Mesendoderm (in vitro differentiated cells): ENCODE measurements at regions not wholly inside any gene's neighbourhood (a gene's known extent, or its start where the extent isn't known, plus 50 kb on each side); places are given as distances from the start of the nearest gene placed in this dataset.
"Not testable (repeated sequence)": the region's sequence is repeated elsewhere in the genome, so short reads cannot be mapped to it uniquely, and the experiment has no call there.

Experiments
- DNase-seq: peaks from one replicate; pipeline ENCODE4 v3.0.0; 2013
- H2AK5ac ChIP-seq: 2 replicates; pipeline ENCODE4 v1.6.1; 2013; ENCODE audit warnings: low read length, inconsistent platforms
- H2BK120ac ChIP-seq: 2 replicates; pipeline ENCODE4 v1.6.1; 2013; ENCODE audit warnings: low read depth, mild to moderate bottlenecking, low read length, moderate library complexity, mixed read lengths
- H2BK15ac ChIP-seq: replicated peaks from 2 replicates; pipeline ENCODE4 v1.6.1; 2013; ENCODE audit warnings: low read depth, mild to moderate bottlenecking, moderate library complexity
- H2BK5ac ChIP-seq: 2 replicates; pipeline ENCODE4 v1.6.1; 2013; ENCODE audit warnings: low read length, inconsistent platforms
- H3K18ac ChIP-seq: 2 replicates; pipeline ENCODE4 v1.6.1; 2013; ENCODE audit warnings: mild to moderate bottlenecking, low read length, mixed read lengths
- H3K23ac ChIP-seq: one replicate; pipeline ENCODE4 v1.6.1; 2013; ENCODE audit warnings: low read length
- H3K27ac ChIP-seq: 2 replicates; pipeline ENCODE4 v1.5.1; 2013; ENCODE audit warnings: low read depth, mild to moderate bottlenecking, inconsistent platforms, low read length, moderate library complexity
- H3K27me3 ChIP-seq: 2 replicates; pipeline ENCODE4 v1.6.1; 2013; ENCODE audit warnings: low read length, control low read depth, mild to moderate bottlenecking, inconsistent platforms; ENCODE audit not compliant: insufficient read depth, poor library complexity
- H3K36me3 ChIP-seq: 2 replicates; pipeline ENCODE4 v1.6.1; 2013; ENCODE audit warnings: low read length, inconsistent platforms; ENCODE audit not compliant: control insufficient read depth, insufficient read depth
- H3K4ac ChIP-seq: one replicate; pipeline ENCODE4 v1.6.1; 2013; ENCODE audit warnings: low read depth, mild to moderate bottlenecking, low read length, moderate library complexity
- H3K4me1 ChIP-seq: 2 replicates; pipeline ENCODE4 v1.6.1; 2013; ENCODE audit warnings: low read depth, low read length, inconsistent platforms; ENCODE audit not compliant: control insufficient read depth
- H3K4me2 ChIP-seq: 2 replicates; pipeline ENCODE4 v1.6.1; 2013; ENCODE audit warnings: low read length
- H3K4me3 ChIP-seq: 2 replicates; pipeline ENCODE4 v1.5.1; 2013; ENCODE audit warnings: mild to moderate bottlenecking, low read length
- H3K56ac ChIP-seq: one replicate; pipeline ENCODE4 v1.6.1; 2013; ENCODE audit warnings: low read length
- H3K79me1 ChIP-seq: 2 replicates; pipeline ENCODE4 v1.6.1; 2013; ENCODE audit warnings: low read length, inconsistent platforms
- H3K79me2 ChIP-seq: 2 replicates; pipeline ENCODE4 v1.6.1; 2013; ENCODE audit warnings: mild to moderate bottlenecking, low read length; ENCODE audit not compliant: control insufficient read depth, insufficient read depth
- H3K9ac ChIP-seq: 2 replicates; pipeline ENCODE4 v1.6.1; 2013; ENCODE audit warnings: low read length, inconsistent platforms
- H4K5ac ChIP-seq: one replicate; pipeline ENCODE4 v1.6.1; 2013; ENCODE audit warnings: low read length
- H4K8ac ChIP-seq: one replicate; pipeline ENCODE4 v1.6.1; 2013; ENCODE audit warnings: low read depth, mild to moderate bottlenecking, control low read depth, low read length, moderate library complexity
- WGBS: extraction: QIAGEN DNeasy Blood & Tissue Kit; methylation state at CpG from one replicate; pipeline ENCODE4 v1.1.7; 2013; ENCODE audit warnings: low lambda C conversion rate, missing lambda C conversion rate; ENCODE audit not compliant: insufficient coverage; ENCODE audit errors: extremely low coverage; 5-methylcytosine and 5-hydroxymethylcytosine counted together

DNA sequence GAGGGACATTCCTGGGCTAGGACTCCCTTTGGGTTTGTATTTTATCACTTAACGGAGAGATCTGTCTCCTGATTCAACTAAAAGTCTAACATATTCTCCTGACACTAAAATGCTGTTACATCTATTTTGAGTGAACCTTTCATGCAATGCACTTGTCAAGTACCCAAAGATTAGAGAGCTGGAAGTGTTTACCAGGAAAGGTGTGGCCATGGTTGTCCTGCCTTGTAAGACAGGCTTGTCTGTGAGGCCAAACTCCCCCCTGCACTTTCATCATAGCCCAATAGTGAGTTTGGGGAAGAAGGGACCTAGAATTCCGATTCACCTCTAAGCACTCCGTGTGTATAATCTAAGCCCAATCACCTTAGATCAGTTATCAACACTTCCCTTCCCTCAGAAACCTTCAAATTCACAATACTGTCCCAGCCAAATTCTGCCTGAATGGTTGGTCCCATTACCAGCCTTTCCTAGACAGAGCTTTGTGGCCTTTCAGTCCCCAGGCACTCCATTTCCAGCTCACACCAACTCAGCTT lies 162.6 kb upstream of the NAMPT start:
- H3K27ac ChIP-seq: no peak overlapping the region
- no peak overlapping the region for H4K8ac ChIP-seq
- H2BK120ac ChIP-seq: no peak overlapping the region
- no peak overlapping the region for H3K56ac ChIP-seq
- no peak overlapping the region for H2BK15ac ChIP-seq
- H3K18ac ChIP-seq: no peak overlapping the region
- no peak overlapping the region for H3K23ac ChIP-seq
- no peak overlapping the region for H4K5ac ChIP-seq
- no peaks in the 10 kb centered on the region for H3K36me3 ChIP-seq
- no CpG with 5 or more reads among the region's 3 CpGs for WGBS
- no peak overlapping the region for H3K4ac ChIP-seq
- H3K4me2 ChIP-seq: no peak overlapping the region
- H3K9ac ChIP-seq: no peak overlapping the region
- no peak overlapping the region for H2BK5ac ChIP-seq
- DNase-seq: no peak
- no peaks in the 10 kb centered on the region for H3K4me1 ChIP-seq
- H3K79me2 ChIP-seq: no peaks in the 10 kb centered on the region
- H3K4me3 ChIP-seq: no peak overlapping the region
- no peaks in the 10 kb centered on the region for H3K27me3 ChIP-seq
- no peak overlapping the region for H2AK5ac ChIP-seq
- H3K79me1 ChIP-seq: no peaks in the 10 kb centered on the region

DNA sequence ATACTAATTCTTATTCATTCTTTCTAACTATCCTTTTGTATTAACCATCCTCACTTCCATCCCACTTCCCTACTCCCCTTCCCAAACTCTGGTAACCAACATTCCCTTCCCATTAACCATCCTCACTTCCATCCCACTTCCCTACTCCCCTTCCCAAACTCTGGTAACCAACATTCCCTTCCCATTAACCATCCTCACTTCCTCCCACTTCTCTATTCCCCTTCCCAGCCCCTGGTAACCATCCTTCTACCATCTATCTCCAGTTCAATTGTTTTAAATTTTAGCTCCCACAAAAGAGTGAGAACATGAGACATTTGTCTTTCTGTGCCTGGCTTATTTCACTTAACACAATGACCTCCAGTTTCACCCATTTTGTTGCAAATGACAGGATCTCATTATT lies 160.6 kb upstream of the NAMPT start:
- H3K4me1 ChIP-seq, H3K4me2 ChIP-seq, H4K5ac ChIP-seq, H3K79me2 ChIP-seq, H2BK5ac ChIP-seq, H2BK15ac ChIP-seq, H4K8ac ChIP-seq, H3K27me3 ChIP-seq, DNase-seq, H3K56ac ChIP-seq, H3K27ac ChIP-seq, H3K18ac ChIP-seq, H3K4me3 ChIP-seq, H3K36me3 ChIP-seq, H3K4ac ChIP-seq, H3K79me1 ChIP-seq, H3K9ac ChIP-seq, H2AK5ac ChIP-seq, H3K23ac ChIP-seq, H2BK120ac ChIP-seq: not testable (repeated sequence)

DNA sequence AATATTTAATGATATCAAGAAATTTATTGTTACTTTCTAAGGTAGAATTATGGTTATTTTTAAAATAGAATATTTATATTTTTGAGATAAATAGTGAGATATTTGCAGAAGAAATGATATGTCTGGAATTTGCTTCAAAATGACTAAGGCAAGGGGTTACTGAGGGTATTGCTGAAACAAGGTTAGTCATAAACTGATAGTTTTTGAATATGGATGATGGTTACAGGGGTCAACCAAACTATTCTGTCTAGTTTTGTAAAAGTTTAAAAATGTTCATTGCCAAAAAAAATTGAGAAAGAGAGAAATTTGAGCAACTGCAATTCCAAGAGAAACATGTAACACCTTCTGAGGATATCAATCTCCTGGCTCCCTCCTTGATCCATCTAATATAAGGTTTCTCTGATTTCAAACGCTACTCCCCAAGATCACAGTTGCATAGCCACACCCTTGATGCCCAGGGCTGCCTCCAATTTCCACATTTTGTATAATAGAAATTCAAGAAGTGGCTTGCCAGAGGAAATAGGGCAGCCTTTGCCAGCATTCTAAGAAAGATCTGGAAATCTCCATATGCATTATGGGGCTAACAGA lies 159.4 kb upstream of the NAMPT start:
- no peak overlapping the region for H4K8ac ChIP-seq
- WGBS: no CpG with 5 or more reads among the region's 1 CpG
- H3K79me1 ChIP-seq: no peaks in the 10 kb centered on the region
- no peak overlapping the region for H3K9ac ChIP-seq
- H2BK5ac ChIP-seq: no peak overlapping the region
- H2AK5ac ChIP-seq: no peak overlapping the region
- no peak overlapping the region for H3K56ac ChIP-seq
- no peak overlapping the region for H3K4me3 ChIP-seq
- H3K4ac ChIP-seq: no peak overlapping the region
- H3K4me2 ChIP-seq: no peak overlapping the region
- DNase-seq: no peak
- H3K23ac ChIP-seq: no peak overlapping the region
- no peaks in the 10 kb centered on the region for H3K27me3 ChIP-seq
- no peaks in the 10 kb centered on the region for H3K36me3 ChIP-seq
- no peak overlapping the region for H3K27ac ChIP-seq
- H4K5ac ChIP-seq: no peak overlapping the region
- H3K4me1 ChIP-seq: no peaks in the 10 kb centered on the region
- no peak overlapping the region for H2BK120ac ChIP-seq
- no peak overlapping the region for H2BK15ac ChIP-seq
- H3K79me2 ChIP-seq: no peaks in the 10 kb centered on the region
- H3K18ac ChIP-seq: no peak overlapping the region

DNA sequence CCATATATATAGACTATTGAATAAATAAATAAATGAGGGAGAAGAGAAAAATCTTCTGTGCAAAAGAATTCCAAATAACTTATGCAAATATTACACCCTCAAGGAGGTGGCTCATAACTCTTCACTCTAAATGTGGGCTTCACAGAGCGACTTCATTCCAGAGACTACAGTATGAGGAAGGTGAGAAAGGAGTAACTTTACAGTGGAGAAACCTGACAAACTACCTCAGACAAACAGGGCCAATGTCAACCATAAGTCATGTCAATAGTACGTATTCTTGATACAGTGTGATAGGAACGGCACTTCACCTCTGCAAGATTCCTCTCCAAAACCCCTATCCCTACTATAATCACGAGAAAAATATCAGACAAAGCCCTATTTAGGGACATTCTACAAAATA lies 158.4 kb upstream of the NAMPT start:
- H3K79me1 ChIP-seq: no peaks in the 10 kb centered on the region
- no peak overlapping the region for H2AK5ac ChIP-seq
- H2BK5ac ChIP-seq: no peak overlapping the region
- no peak overlapping the region for H3K18ac ChIP-seq
- H2BK120ac ChIP-seq: no peak overlapping the region
- no peaks in the 10 kb centered on the region for H3K79me2 ChIP-seq
- no peak overlapping the region for H4K5ac ChIP-seq
- no CpG with 5 or more reads among the region's 4 CpGs for WGBS
- H3K27ac ChIP-seq: no peak overlapping the region
- no peak overlapping the region for H3K4me2 ChIP-seq
- H4K8ac ChIP-seq: no peak overlapping the region
- no peak overlapping the region for H3K56ac ChIP-seq
- H3K4me3 ChIP-seq: no peak overlapping the region
- H3K4me1 ChIP-seq: no peaks in the 10 kb centered on the region
- DNase-seq: no peak
- no peaks in the 10 kb centered on the region for H3K27me3 ChIP-seq
- H3K23ac ChIP-seq: no peak overlapping the region
- no peak overlapping the region for H3K4ac ChIP-seq
- no peaks in the 10 kb centered on the region for H3K36me3 ChIP-seq
- no peak overlapping the region for H3K9ac ChIP-seq
- H2BK15ac ChIP-seq: no peak overlapping the region

DNA sequence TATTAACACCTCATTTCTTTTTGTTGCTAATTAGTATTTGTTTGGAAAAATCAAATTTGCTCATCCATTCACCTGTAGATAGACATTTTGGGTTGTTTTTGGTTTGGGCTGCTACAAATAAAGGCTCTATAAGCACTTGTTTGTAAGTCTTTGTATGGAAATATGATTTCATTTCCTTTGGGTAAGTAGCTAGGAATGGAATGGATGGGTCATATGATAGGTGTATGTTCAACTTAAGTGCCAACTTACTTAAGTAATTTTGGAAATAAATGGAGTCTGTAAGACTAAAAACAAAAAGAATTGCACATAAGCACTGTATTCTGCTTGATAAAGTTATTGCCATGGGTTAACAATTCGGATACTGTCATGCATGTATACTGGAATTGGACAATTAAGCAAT lies 157.7 kb upstream of the NAMPT start:
- no peak overlapping the region for H3K4me2 ChIP-seq
- no peak overlapping the region for H2BK15ac ChIP-seq
- H3K79me2 ChIP-seq: no peaks in the 10 kb centered on the region
- H3K18ac ChIP-seq: no peak overlapping the region
- H4K8ac ChIP-seq: no peak overlapping the region
- no peak overlapping the region for H2BK5ac ChIP-seq
- no peak overlapping the region for H3K4ac ChIP-seq
- no peak overlapping the region for H3K27ac ChIP-seq
- H3K27me3 ChIP-seq: no peaks in the 10 kb centered on the region
- no peaks in the 10 kb centered on the region for H3K4me1 ChIP-seq
- H4K5ac ChIP-seq: no peak overlapping the region
- no peak for DNase-seq
- no peak overlapping the region for H3K4me3 ChIP-seq
- H3K79me1 ChIP-seq: no peaks in the 10 kb centered on the region
- H2AK5ac ChIP-seq: no peak overlapping the region
- no peak overlapping the region for H3K56ac ChIP-seq
- H3K23ac ChIP-seq: no peak overlapping the region
- H3K36me3 ChIP-seq: no peaks in the 10 kb centered on the region
- no CpG with 5 or more reads among the region's 1 CpG for WGBS
- H2BK120ac ChIP-seq: no peak overlapping the region
- no peak overlapping the region for H3K9ac ChIP-seq

DNA sequence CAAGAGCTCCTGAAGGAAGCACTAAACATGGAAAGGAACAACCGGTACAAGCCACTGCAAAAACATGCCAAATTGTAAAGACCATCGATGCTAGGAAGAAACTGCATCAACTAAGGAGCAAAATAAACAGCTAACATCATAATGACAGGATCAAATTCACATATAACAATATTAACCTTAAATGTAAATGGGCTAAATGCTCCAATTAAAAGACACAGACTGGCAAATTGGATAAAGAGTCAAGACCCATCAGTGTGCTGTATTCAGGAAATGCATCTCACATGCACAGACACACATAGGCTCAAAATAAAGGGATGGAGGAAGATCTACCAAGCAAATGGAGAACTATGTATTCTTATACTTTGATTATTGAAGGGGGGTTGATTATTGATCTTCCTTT lies 156.6 kb upstream of the NAMPT start:
- not testable (repeated sequence) for H3K36me3 ChIP-seq, H3K79me1 ChIP-seq, H4K5ac ChIP-seq, H3K79me2 ChIP-seq, H3K56ac ChIP-seq, H2BK120ac ChIP-seq, H2AK5ac ChIP-seq, H3K4me3 ChIP-seq, H3K27me3 ChIP-seq, H3K4ac ChIP-seq, H3K18ac ChIP-seq, H2BK15ac ChIP-seq, H3K4me2 ChIP-seq, H3K27ac ChIP-seq, H2BK5ac ChIP-seq, H4K8ac ChIP-seq, H3K23ac ChIP-seq, DNase-seq, H3K4me1 ChIP-seq, H3K9ac ChIP-seq
- no CpG with 5 or more reads among the region's 2 CpGs for WGBS
